ENCODE measurements at regions not wholly inside any gene's neighbourhood (a gene's known extent, or its start where the extent isn't known, plus 50 kb on each side); places are given as distances from the start of the nearest gene placed in this dataset.
"Not testable (repeated sequence)": the region's sequence is repeated elsewhere in the genome, so short reads cannot be mapped to it uniquely, and the experiment has no call there.

DNA sequence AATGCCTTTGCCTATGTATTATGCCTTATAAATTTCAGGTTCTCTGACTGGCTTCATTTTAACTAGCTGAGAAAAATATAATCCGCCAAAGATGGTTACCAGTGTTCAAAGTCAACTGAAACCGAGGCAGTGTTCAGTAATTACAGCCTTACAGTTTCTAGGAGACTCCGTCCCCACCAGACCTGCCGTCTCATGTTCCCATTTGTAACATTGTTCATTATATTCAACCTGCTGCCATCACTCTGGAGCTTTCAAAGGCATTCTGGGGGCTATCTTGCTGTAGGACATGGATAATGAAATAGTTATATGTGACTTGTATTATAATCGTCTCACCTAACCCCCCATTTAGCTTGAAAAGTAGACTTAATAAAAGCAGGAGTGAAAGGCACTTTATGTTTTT lies 302.5 kb downstream of the RWDD3 start:
- DNase-seq, result no peak

DNA sequence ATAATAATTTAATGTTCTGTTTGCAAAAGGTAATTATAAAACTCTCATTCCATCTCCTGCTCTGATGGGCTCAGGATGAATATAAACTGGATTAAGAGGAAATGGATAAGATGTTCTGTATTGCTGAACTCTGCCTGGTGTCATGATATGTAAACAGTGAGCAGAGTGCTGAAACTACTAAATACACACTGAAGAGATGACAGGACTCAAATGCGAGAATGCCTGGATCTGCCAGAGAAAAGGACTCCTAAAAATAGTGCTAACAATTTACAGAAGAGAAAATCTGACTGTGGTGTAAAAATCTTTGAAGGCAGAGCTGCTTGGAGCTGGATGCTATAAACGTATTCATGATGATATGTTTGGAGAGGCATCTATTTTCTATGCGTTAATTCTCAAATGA lies 303.2 kb downstream of the RWDD3 start:
- no peak for DNase-seq

DNA sequence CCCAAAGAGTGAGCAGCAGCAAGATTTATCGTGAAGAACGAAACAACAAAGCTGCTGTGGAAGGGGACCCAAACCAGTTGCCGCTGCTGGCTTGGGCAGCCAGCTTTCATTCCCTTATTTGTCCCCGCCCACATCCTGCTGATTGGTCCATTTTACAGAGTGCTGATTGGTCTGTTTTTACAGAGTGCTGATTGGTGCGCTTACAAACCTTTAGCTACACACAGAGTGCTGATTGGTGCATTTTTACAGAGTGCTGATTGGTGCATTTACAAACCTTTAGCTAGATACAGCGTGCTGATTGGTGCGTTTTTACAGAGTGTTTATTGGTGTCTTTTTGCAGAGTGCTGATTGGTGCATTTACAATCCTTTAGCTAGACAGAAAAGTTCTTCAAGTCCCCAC lies 304.2 kb downstream of the RWDD3 start:
- DNase-seq, result not testable (repeated sequence)

DNA sequence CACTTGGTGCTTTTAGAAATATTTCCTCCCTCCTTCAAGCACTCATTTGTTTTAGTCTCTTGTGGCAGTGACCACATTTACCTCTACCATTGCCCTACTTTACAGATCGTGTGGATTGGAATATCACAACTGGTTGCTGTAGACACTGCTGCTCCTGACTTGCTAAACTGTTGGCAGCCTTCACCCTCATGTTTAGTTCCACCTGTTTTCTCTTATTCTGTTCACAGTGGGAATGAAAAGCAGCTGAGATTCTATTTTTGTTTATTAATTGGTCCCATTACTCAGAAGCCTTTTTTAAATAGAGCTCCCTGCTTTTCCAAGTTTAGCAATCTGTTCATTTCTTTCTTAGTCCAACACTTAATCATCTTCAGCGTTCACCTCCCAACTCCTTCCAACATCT lies 308.9 kb downstream of the RWDD3 start:
- DNase-seq, result no peak

DNA sequence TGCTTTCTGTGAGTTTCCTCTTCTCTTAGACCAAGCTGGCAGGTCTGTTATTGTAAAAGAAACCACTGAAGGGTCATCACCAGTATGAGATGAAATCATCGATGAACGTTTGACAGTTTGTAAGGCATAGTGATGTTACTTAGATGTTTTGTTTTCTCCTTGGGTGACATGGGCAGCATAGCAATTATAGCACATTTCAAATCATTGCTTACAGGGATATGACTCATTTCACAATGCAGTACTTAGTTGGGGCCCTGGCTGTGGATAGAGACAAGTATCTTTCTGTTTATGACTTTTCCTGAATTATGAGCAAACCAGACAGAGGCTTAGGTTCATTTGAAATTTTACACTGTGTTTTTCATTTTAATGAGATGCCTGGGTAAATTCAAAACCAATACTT lies 313.0 kb downstream of the RWDD3 start:
- no peak for DNase-seq

DNA sequence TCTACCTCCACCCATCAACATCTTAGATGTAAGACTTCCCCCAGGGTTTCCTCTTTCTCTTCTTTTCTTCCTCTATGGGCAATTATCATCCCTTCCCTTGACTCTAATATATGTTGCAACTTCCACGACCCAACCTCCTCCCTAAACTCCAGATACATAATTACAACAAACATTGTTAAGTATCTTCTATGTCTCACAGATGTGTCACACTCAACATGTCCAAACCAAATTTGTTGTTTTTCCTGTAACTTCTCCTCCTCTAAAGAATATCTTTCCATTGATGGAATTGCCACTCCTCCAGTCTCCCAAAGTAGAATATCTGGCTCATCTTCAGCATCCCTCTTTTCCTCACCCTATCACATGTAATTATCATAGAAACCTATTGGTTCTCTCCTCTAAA lies 314.2 kb downstream of the RWDD3 start:
- no peak for DNase-seq

DNA sequence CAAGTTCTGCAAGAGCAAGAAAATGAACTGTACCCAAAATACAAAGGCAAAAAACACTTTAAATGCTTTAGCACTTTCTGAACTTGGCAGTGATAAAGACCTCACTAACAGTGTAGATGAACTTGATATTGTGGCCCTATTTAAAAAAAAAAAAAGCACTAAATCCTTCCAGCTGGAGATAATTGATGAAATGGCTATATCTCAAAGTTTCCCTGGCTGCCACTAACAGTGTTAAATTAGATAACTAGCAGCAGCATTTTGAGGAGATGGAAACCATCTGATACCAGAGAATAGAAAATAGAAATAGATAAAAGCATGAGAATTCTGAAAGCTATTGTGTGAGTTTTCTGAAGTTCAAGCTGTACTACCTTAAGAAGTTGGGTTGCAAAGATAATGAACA lies 317.2 kb downstream of the RWDD3 start:
- DNase-seq, result no peak

DNA sequence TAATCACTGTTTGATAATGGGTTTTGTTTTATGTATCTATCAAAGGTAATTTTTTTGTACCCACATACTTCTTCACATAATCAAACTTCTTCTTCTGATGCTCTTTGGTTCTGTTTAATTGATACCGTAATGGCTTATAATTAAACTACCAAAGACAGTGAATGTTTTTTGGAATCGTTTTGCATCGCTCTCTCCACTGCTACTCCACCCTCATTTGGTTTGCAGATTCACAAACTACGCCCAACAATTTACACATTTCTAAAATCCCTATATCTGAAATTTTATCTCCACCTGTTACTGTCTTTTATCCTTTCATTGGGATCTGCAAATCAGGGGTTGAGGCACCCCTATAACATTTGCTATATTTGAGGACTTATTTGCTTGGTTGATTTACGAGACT lies 319.6 kb downstream of the RWDD3 start:
- DNase-seq, result no peak

DNA sequence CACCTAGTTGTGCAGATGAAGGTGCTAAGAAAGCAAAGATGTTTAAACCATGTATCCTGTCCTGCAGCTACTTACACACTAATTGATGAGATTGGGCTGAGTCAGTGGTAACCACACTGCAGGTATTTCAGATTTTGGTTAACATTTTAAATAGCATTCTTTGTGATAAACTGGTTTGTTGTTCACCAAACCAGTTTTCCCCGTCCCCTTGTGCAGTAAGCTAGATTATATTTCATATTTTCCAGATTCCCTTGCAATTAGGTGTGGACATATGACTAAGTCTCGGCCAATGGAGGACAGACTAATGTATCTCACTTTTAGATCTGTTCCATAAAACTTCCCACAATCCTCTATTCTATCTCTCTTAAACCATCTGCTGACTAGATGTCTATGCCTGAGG lies 320.4 kb downstream of the RWDD3 start:
- DNase-seq, result no peak

DNA sequence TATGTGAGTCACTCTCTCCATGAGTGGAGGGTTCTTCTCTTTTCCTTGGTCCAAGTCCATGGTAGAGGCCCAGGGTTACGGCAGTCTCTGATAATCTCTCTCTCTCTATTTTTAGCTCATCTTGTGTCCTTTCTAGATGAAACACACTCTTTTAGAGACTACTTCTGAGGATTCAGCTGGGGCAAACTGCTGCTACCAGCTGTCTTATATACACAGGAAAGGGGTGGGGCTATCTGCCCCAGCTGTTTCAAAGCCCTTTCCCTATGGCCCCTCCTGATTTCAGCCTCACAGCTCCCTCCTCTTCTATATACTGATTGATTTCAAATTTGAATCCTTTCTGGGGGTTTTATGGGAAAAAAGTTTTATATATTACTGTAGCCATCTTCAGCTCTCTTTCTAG lies 324.8 kb downstream of the RWDD3 start:
- no peak for DNase-seq

DNA sequence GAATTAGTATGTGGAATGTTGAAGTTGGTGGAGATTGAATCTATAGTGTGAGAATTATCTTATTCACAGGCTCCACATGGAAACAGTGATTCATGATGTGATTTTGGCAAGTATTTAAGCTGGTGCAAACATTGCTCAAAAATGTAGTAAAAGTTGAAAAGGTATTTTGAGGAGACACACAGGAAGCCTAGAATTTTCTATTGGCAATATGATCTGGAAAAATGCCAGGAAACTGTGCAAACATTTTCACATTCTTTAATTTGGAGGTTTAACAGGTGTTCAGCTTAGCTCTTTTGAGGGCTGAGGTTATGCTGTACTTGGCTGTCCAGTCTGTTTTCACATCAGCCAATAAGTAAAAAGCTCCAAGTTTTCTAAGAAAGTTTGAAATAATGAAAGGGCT lies 327.3 kb downstream of the RWDD3 start:
- DNase-seq, result no peak

DNA sequence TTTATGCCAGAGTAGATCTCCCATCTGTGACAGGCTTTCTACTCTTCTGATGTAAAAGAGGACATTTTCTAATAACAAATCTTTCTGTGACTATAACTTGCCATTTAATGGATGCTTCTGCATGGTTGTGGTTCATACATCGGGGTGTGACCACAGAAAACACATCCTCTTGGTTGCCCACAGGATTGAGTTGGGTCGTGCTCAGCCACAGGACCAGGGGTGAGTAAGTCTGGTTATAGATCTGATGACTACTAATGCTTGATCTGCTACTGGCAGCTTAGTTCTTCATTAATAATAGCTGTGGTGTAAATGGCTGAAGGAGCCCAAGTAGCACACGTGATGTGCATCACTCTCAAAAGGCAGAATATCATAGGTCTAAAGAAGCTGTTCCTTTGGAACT lies 328.2 kb downstream of the RWDD3 start:
- DNase-seq, result no peak

DNA sequence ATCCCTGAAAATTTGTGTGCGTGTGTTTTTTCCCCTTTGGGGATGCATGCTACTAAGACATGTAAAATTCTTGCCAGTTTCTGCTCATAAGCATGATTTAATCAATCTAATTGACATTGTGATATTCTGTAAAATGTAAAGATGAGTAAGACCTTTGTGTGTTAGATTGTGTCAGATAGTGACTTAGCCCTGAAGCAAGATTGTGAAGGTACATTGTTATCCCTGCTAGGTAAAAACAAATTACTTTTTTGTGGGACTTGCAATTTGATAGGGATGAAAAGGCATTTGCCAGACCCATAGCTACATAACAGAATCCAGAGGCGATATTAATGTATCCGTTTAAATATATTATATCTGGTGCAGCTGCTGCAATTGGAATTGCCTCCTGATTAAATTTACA lies 338.0 kb downstream of the RWDD3 start:
- no peak for DNase-seq

DNA sequence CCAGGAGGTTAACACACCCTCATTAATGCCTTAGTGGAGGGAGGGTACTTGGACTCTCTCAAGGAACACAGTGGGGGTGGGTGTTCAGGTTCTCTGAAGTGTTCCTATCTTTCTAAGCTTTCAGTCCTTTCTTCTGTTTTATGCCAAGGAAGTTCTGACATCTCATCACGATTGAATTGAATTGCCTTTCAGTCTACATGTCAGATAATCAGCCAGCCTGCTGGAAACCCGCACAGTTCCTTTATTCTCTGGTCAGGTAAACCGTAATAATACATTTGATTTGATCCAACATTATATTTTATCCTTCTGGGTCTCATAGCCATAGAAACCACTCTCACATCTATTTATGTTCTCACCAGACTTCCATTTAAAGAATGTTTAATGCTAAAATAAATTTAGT lies 339.0 kb downstream of the RWDD3 start:
- DNase-seq, result no peak

DNA sequence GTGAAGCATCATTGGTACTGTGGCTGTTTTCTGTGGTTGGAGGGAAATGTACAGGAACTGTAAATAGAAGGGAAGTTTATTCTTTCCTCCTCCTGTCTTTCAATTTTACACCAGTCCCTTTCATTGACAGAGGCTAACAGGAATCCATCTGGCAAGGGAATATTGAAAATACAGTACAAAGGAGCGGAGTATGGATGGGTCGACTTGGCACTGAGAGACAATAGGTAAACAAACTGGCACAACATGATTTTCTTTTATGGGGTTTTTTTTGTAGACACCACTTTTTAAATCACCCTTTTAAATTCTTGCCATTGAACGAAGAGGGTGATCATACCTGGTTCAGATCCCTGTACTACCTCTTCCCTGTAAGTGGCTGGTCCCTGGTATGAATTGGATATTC lies 341.3 kb downstream of the RWDD3 start:
- no peak for DNase-seq

DNA sequence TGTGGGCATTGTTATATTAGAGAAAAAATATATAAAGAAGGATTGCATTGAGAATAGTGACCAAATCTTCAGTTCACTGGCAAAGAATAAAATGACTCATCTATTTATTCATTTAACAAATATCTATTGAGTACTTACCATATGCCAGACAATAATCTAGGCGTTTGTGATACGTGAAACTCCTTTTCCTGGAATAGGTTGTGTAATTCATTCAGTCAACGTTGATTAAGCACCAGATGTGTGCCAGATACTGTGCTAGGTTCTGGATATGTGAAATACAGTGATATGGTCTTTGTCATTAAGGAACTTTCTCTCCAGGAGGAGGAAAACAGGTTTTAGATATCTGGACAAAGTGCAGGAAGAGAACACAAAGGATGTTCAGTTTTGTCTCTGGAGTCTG lies 344.5 kb downstream of the RWDD3 start:
- no peak for DNase-seq

DNA sequence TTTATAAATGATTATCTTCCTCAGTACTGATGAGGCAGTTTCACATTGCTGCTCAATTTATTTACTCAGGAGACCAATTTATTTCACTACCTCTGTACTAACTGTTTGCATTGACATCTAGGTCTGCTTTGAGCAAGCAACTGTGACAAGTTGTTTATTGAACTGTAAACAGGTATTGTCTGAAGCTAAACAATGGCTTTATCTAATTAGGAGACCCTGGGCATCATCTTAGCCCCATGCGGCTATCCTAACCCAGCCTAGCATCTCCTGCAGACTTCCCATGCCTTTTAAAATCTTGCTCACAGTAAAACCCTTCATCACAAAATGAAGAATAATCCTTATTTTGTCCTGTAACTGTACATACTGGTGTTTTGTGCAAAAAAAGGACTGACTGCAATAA lies 348.2 kb downstream of the RWDD3 start:
- DNase-seq, result no peak

DNA sequence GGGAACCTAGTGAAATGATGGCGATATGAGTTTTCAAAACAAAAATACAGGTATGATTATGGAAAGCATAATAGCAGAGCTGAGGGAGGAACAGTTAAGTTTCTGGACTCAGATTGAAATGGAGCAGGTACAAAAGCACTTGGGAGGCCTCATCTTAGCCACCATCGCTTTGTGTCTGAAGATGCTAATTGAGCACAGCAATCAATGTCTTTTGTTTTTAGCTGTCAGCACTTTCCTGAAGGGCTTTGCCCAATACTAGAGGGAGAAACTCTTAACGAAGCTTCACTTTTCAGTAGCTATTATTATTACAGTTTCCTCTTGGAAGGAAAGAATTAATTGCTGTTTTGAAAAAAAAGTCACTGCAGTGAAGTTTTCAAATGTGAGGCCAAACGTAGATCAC lies 348.7 kb downstream of the RWDD3 start:
- no peak for DNase-seq

DNA sequence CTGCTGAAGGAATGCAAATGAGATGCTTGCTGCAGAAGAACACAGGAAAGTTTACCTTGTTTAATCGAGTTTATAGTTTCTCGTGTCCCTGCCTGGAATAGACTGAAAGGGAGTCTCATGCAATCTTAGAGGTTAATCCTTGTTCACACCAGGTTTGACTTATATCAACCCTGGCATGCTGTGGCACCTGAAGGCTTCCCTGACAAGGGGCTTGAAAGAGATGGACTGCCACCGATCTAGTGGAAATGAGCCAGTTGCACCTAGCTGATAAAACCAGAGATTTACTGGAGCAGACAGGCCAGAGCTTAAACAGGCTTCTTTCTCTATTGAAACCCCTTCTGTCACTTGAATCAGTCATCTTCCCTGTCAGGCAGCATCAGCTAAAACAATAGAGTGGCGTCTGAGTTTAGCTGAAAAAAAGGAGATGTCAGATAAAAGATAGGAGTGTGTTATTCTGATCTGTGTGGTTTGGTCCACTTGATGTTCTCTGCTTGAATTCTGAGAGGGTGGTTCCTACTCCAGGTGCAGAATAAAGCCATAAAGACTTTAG lies 349.7 kb downstream of the RWDD3 start:
- DNase-seq, result no peak

DNA sequence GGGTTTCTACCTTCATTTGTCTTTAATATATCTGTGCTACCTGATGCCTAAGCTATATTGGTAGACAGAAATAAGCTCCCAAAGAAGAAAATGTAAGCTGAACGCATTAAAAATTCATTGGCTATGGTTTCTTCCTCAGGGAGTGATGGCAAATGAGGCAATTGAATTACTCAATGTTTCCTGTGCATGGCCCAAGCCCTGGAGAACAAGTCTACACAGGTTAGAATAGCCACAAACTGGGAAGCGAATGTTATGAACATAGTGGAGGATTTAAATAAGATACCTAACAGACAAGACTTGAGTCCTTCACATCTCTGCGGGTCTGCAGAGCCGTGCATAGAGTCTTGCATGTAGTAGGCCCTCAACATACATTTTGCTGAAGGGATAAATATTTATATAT lies 350.3 kb downstream of the RWDD3 start:
- no peak for DNase-seq

DNA sequence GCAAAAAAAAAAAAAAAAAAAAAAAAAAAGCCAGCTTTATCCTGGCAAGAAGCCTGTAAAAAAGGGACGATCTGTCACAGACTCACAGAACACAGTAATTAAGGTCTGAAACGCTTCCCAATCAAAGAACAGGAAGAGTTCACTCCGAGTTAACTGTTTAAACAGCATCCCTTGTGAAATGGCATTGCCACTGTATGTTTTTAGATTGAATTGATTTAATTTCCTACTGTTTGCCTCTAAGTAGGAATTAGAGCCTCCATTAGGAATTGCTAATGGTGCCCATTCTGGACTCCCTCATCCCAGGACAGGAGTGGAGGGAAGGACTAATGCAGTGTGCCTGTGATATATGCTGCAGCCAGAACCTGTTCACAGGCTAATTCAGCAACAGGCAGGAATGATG lies 370.8 kb downstream of the RWDD3 start:
- DNase-seq, result no peak

DNA sequence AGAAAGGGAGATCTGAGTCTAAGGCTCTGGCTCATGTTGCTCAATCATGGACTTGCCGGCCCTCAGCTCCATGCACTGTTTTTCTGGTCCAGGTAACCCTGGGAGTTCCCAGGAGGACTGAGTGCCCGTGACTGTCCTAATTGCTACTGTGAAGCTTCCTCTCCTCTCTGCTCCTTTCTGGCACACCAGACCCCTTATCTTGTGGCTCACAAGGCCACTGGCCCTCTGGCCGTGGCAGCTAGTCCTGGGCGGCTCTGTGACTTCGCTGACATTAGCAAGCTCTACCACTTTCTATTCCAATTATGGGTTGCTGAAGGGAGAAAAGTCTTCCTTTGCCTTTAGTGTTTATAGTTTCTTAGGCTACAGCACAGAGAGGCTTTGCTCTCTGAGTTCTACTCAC lies 380.2 kb downstream of the RWDD3 start:
- DNase-seq, result no peak

DNA sequence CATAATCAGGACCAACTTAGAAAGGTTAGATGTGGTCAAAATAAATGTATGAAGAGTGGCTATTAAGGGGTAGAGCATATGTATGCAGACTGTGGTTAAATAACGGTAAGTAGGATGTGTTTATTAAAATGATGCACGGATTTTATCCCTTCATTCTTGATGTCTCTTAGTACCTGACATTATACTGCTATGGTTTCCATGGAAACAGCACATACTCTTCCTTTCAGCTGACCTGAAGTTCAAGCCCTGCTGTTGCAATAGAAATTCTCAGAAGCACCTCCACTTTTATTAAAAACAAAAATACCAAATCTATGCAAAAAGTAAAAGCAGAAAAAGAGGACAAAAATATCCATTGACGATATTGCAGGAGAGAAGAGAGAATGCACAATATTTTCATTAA lies 381.4 kb downstream of the RWDD3 start:
- no peak for DNase-seq

DNA sequence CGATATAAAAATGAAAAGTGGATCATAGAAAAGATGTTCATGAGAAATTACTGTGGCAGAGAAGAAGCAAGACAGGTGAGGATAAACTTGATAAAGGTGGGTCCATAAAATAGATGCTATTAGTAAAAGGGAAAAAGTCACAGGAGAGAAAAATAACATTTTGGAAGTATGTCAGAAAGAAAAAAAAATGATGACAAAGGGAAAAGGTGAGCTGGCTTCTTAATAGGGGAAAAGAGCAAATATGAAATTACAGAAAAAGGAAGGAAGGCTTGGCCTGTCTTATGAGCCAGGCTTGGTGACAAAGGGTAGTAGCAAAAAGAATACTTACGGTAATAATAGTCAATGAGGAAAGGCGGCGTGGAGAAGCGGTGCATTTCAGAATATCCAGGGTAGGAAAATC lies 386.1 kb downstream of the RWDD3 start:
- no peak for DNase-seq

DNA sequence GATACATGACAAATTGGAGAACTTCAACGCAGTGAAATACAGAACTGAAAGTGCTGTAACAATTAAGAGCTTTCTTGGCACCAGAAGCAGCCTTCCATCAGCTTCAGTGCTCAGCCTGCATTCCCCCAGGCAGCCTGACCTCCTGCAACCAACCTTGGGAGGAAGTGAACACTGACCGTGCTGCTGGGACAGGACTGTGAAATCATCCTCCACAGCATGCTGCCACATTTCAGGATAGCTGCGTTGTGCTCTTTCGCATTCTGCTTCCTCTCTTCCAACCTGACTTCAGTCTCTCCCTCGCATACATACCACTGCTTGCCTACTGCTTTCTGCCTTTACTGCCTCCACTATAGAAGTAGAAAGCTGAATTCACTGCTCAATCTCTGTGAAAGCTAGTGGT lies 388.6 kb downstream of the RWDD3 start:
- no peak for DNase-seq

DNA sequence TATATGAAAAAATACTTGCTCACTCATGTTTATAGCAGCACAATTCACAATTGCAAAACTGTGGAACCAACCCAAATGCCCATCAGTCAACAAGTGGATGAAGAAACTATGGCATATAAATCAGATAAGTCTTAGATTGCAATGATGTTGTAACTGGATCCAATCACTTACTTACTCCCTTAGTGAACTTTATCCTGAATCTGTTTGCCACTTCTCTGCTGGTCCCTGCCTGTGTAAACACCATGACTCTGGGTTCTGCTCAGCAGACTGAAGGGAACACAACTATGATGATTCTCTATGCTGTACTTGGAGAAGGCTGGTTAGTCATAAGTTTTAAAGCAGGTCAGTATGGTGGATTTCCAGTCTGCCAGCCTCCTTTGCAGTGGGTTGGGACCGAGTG lies 391.2 kb downstream of the RWDD3 start:
- DNase-seq, result no peak

Data from CD4-positive, alpha-beta T cell treated with Interleukin-6 for 4 hours (primary cell).